ENCODE measurements at regions not wholly inside any gene's neighbourhood (a gene's known extent, or its start where the extent isn't known, plus 50 kb on each side); places are given as distances from the start of the nearest gene placed in this dataset.

DNA sequence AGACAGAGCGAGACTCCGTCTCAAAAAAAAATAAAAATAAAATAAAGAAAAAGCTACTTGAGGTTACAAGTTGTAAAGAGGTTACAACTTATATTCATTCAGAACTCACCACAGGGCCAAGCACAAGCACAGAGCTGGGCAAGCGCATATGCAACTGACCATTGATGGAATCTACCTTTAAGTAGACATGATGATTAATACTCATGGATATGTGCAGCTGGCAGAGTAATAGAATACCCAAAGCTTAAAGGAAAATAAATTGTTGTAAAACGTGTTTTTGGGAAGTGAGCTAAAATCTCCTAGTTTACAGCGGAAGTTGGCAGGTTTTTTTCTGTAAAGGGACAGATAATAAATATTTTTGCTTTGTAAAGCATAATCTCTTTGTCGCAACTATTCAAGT lies 111.6 kb downstream of the TMEM168 start:
- no peak for TF ChIP-seq SNAI2 (CRISPR knock-in tag; IDR thresholded peaks at IDR 0.05)
- TF ChIP-seq, protein P1, sequence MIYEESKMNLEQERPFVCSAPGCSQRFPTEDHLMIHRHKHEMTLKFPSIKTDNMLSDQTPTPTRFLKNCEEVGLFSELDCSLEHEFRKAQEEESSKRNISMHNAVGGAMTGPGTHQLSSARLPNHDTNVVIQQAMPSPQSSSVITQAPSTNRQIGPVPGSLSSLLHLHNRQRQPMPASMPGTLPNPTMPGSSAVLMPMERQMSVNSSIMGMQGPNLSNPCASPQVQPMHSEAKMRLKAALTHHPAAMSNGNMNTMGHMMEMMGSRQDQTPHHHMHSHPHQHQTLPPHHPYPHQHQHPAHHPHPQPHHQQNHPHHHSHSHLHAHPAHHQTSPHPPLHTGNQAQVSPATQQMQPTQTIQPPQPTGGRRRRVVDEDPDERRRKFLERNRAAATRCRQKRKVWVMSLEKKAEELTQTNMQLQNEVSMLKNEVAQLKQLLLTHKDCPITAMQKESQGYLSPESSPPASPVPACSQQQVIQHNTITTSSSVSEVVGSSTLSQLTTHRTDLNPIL (CRISPR knock-in tag; IDR thresholded peaks at IDR 0.05; ENCODE audit: low read depth), result no peak
- TF ChIP-seq TCF4 (CRISPR knock-in tag; IDR thresholded peaks at IDR 0.05; ENCODE audit: borderline replicate concordance), result no peak
- TF ChIP-seq, protein P2, sequence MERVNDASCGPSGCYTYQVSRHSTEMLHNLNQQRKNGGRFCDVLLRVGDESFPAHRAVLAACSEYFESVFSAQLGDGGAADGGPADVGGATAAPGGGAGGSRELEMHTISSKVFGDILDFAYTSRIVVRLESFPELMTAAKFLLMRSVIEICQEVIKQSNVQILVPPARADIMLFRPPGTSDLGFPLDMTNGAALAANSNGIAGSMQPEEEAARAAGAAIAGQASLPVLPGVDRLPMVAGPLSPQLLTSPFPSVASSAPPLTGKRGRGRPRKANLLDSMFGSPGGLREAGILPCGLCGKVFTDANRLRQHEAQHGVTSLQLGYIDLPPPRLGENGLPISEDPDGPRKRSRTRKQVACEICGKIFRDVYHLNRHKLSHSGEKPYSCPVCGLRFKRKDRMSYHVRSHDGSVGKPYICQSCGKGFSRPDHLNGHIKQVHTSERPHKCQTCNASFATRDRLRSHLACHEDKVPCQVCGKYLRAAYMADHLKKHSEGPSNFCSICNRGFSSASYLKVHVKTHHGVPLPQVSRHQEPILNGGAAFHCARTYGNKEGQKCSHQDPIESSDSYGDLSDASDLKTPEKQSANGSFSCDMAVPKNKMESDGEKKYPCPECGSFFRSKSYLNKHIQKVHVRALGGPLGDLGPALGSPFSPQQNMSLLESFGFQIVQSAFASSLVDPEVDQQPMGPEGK (CRISPR knock-in tag; IDR thresholded peaks at IDR 0.05; ENCODE audit: borderline replicate concordance), result no peak
- no peak for TF ChIP-seq ARNTL (CRISPR knock-in tag; IDR thresholded peaks at IDR 0.05; ENCODE audit: borderline replicate concordance, low read depth)
- no peak for TF ChIP-seq TOX (CRISPR knock-in tag; IDR thresholded peaks at IDR 0.05; ENCODE audit: borderline replicate concordance)
- TF ChIP-seq ZC3H10 (CRISPR knock-in tag; IDR thresholded peaks at IDR 0.05), result no peak
- TF ChIP-seq ESRRG (CRISPR knock-in tag; IDR thresholded peaks at IDR 0.05), result no peak
- TF ChIP-seq, protein P3, sequence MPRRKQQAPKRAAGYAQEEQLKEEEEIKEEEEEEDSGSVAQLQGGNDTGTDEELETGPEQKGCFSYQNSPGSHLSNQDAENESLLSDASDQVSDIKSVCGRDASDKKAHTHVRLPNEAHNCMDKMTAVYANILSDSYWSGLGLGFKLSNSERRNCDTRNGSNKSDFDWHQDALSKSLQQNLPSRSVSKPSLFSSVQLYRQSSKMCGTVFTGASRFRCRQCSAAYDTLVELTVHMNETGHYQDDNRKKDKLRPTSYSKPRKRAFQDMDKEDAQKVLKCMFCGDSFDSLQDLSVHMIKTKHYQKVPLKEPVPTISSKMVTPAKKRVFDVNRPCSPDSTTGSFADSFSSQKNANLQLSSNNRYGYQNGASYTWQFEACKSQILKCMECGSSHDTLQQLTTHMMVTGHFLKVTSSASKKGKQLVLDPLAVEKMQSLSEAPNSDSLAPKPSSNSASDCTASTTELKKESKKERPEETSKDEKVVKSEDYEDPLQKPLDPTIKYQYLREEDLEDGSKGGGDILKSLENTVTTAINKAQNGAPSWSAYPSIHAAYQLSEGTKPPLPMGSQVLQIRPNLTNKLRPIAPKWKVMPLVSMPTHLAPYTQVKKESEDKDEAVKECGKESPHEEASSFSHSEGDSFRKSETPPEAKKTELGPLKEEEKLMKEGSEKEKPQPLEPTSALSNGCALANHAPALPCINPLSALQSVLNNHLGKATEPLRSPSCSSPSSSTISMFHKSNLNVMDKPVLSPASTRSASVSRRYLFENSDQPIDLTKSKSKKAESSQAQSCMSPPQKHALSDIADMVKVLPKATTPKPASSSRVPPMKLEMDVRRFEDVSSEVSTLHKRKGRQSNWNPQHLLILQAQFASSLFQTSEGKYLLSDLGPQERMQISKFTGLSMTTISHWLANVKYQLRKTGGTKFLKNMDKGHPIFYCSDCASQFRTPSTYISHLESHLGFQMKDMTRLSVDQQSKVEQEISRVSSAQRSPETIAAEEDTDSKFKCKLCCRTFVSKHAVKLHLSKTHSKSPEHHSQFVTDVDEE (CRISPR knock-in tag; IDR thresholded peaks at IDR 0.05), result no peak
- TF ChIP-seq ZFP30 (CRISPR knock-in tag; IDR thresholded peaks at IDR 0.05), result no peak
- TF ChIP-seq ZFP3 (CRISPR knock-in tag; IDR thresholded peaks at IDR 0.05), result no peak
- TF ChIP-seq, protein P4, sequence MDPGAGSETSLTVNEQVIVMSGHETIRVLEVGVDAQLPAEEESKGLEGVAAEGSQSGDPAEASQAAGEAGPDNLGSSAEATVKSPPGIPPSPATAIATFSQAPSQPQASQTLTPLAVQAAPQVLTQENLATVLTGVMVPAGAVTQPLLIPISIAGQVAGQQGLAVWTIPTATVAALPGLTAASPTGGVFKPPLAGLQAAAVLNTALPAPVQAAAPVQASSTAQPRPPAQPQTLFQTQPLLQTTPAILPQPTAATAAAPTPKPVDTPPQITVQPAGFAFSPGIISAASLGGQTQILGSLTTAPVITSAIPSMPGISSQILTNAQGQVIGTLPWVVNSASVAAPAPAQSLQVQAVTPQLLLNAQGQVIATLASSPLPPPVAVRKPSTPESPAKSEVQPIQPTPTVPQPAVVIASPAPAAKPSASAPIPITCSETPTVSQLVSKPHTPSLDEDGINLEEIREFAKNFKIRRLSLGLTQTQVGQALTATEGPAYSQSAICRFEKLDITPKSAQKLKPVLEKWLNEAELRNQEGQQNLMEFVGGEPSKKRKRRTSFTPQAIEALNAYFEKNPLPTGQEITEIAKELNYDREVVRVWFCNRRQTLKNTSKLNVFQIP (CRISPR knock-in tag; IDR thresholded peaks at IDR 0.05; ENCODE audit: borderline replicate concordance, low read depth), result no peak
- TF ChIP-seq GLIS3 (CRISPR knock-in tag; IDR thresholded peaks at IDR 0.05), result no peak

All from SK-N-SH treated with all-trans-retinoic acid at 6 μM for 48 hours (cell line).